ENCODE measurements at regions not wholly inside any gene's neighbourhood (a gene's known extent, or its start where the extent isn't known, plus 50 kb on each side); places are given as distances from the start of the nearest gene placed in this dataset.

DNA sequence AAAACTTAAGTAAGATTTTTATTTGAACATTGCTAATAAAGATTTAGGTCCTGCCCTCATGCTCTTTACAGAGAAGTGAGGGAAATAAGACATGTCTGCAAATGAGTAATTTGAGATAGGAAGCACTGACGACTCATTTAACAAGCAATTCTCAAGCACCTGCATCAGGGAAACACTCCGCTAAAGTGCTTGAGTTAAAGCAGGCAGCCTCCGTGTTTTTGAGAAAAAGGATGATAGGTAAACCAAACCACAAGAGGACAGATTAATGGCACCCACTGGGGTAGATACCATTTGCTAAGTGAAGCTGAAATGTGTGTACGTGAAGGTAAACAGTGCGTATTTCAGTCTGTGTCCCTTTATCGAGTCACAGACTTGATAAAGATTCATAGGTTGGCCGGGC lies 184.6 kb upstream of the CARD18 start:
- no peak for DNase-seq

DNA sequence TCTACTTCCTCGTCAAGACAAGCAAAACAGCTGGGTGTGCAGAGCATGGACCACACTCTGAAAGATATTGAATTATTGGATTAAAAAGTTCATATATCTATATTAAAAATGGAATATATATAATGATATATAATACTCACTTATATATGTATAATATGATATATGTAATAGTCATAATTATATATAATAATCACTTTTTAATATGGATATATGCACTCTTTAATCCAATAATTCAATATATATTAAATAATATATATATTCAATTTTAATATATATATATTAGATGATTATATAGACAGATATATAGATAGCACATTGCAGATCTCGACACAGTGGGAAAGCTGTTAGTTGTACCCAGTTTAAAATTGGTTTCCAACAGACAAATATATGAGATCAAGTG lies 182.1 kb upstream of the CARD18 start:
- no peak for DNase-seq

DNA sequence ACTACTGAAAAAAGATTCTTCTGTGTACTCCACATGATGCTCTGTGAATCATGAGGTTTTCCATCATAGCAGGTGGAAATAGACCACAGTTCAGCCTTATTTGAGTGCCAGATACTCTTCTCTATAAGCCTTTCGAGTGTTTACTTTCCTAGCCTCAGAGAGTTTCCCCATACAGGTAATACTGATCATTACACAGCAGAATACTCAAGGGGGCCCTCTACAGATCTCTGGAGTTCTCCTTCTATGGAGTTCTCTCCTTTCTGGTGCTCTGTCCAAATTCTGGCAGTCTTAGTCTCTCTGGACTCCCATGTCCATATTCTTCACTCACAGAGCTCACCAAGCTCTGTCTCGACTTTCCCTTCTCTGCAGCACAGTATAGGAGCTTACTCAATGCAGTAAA lies 175.7 kb upstream of the CARD18 start:
- DNase-seq, result no peak

DNA sequence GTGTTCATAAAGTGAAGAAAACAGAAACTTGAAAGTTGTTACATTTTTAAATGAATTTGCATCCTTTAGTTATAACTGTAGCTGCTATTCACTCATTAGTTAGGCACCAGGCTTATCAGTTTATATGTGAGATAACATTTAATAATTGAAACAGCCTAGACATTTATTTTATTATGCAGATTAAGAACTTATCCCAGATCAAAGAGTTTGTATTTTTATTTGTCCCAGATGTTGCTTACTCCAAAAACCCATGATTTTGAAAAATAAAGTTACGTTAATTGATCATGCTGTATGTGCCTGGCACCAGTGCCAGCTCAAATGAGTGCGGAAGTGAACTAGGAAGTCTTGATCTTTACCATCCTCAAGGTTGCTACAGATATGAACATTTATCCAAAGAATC lies 172.7 kb upstream of the CARD18 start:
- no peak for DNase-seq

DNA sequence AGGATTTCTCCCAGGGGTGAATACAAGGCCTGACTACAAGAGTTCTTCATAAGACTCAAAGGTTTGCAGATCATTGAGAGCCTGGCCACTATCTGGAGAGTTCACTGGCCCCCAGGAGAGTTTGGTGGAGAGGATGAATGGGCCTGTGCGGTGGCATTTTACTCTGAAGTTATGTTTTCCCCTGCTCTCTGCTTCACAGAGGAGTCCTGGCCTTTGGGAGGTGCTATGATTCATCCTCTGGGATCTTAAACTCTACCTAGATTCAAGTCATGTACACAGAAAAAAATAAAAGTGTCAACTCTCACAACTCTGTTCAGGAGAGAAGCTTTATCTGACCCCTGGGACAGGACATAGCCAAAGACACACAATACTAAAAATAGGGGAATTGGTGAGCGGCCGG lies 159.1 kb upstream of the CARD18 start:
- no peak for DNase-seq

DNA sequence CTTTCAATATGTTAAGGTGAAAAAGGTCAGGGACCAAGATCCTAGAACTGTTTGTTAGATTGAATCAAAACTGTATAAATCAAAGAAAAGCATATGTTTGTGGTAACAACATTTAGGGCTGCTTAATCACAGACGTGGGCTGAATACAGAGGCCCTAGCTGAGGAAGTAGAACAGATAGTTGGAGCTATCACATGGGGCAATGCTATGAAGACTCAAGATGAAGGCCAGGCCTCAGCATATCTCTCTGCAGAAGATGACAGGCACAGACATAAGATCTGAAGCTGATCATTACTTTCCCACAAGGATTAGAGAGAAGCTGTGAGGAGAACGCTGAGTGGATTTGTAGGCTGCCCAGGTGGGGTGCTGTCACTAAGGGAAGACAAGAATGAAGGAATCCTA lies 158.6 kb upstream of the CARD18 start:
- peak in 2 of 4 experiments; percentile 3 to 5 for DNase-seq

DNA sequence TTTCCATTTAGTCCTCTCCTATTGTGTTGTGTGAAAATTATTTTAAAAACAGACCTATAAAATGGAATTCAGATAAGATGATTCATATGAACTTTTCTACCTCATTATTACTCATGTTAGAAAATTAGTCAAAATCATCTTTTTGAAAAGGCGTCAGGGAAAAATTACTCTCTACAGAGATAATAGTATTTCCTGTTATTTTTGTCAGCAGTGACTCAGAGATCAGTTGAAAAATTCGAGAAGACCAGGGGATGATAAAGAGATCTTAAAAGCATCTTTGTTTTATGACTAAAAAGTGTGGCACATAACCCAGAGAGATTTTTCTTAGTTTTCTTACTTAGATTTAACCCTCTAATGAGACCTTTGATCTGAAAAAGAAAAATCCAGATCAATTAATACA lies 157.9 kb upstream of the CARD18 start:
- DNase-seq, result peak in 2 of 4 experiments; percentile 10 to 12

DNA sequence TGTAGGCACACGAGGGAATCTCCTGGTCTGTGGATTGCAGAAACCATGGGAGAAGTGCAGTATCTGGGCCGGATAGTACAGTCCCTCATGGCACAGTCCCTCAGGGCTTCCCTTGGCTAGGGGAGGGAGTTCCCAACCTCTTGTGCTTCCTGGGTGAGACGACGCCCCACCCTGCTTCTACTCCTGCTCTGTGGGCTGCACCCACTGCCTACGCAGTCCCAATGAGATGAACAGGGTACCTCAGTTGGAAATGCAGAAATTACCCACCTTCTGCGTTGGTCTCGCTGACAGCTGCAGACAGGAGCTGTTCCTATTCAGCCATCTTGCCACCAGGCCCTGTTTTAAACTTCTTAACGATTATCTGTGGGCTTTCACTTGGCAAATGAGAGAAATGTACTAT lies 157.2 kb upstream of the CARD18 start:
- no peak for DNase-seq

DNA sequence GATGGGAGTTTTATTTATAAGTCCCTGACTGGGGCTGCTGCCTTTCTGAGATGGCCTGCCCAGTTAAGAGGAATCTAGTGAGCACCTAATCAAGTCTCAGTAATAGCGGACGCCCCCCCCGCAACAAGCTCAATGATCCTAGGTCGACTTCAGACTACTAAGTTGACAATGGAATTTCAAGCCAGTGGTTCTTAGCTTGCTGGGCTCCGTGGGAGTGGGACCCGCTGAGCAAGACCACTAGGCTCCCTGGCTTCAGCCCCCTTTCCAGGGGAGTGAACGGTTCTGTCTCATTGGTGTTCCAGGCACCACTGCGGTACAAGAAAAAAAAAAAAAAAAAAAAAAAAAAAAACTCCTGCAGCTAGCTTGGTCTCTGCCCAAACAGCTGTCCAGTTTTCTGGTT lies 156.8 kb upstream of the CARD18 start:
- no peak for DNase-seq

DNA sequence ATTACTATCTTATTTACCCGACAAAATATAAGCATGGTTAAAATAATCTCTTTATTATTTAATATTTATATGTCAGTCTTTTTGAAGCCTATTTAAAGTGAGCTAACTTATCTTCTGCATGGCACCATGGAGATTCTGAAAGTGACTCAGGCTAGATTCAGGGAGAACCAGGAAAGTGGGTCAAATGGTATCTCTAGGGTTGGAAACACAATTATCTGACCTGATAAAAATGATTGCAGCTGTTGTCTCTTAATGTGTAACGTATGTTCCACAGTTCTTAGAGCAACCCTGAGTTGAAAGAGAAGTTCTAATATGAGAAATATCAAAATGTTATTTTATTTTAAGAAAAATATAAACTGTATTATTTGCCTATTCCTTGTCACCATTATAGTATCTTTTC lies 143.1 kb upstream of the CARD18 start:
- no peak for DNase-seq

DNA sequence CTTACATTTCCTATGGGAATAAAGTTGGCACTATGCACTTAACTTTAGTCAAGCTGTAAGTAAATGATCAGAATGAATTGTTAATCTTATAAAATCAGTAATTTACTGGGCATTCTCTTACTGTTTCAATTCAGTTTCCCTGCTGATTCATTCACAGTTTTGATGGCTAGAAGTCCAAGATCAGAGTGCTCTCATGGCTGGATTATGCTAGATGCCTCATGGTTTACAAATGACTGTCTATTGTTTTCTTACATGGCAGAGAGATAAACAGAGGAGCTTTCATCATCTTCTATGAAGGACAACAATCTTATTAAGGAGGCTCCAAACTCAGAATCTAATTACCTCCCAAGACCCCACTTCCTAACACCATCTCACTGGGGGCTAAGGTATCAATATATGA lies 135.1 kb upstream of the CARD18 start:
- no peak for DNase-seq

DNA sequence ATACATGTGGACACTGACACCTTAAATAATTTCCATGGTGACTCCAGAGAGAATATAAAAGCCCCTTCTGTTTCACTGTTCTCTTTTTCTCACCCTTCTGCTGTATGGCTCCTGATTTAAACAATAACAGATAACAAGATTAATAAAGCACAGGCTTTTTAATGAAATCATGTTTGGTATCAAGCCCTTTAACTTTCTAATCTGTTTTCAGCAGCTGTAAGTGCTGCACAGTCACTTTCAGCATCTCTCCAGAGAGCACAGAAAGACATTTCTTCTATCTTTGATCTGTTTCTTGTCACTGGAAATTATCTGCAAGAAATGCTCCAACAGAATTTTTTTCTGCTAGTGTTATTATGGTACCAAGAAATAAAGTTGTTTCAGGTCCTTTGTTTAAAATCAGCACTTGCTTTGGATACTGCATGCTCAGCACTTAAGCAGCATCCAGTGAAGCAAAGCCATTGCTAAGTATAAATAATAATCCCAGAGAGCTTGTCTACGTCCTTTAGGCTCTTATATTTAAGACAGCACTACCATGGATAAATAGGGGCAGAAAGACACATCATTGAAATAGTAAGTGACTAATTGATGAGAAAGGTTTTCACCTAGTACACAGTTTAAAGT lies 134.2 kb upstream of the CARD18 start:
- no peak for DNase-seq

DNA sequence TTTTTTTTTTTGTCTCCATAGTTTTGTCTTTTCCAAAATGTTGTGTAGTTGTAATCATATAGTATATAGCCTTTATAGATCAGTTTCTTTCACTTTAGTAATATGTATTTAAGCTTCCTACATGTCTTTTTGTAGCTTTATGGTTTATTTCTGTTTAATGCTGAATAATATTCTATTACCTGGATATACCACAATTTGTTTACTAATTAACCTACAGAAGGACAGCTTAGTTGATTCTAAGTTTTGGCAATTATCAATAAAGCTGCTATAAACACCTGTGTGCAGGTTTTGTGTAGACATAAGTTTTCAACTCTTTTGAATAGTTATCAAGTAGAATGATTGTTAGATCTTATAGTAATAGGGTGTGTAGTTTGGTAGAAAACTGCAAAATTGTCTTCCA lies 130.3 kb upstream of the CARD18 start:
- DNase-seq, result no peak

DNA sequence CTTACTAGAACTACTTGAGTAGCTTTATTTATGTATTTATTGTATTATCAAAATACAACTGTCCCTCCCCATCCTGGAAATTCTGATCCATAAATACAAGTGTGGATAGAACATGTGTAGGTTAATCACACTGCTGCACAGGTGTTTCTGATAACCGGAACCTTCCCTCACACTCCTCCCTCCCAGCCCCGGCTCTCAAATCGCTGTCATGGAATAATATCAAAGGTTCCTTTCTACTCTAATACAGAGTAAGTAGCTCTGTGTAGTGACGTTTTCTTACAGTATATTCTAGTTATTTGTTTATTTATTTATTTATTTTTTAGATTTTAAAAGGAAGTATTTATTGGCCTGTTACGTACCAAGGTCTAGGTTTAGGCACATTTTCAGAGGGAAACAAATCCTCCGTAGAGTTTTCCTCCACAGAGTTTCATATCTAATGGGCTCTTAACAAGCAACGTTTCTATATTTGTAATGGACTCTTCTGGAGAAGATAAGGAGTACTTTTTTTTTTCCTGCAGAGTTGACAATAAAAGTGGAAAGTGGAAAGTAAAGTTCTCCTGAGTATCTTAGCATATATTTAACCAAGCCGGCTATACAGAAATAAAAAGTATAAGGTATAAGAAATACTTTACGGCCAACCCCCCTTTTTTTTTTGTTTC lies 129.0 kb upstream of the CARD18 start:
- DNase-seq, result no peak

DNA sequence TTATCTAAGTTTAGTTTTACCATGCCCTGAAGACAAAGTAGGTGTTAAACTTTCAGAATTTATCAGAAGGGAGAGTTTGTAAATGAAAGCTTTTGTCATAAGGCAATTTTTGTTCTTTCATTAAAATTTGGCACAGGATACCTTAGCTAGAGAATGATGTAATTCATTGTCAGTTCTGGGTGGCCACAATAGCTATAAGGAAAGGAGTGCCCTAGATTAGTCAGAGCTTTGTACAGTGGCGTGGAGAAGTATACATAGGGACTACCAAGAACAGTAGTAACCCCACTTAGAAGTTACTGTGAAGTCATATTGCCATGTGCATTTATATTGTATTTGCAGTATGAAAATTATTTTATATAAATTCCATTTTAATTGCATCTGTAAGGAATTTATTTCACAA lies 126.3 kb upstream of the CARD18 start:
- DNase-seq, result no peak

DNA sequence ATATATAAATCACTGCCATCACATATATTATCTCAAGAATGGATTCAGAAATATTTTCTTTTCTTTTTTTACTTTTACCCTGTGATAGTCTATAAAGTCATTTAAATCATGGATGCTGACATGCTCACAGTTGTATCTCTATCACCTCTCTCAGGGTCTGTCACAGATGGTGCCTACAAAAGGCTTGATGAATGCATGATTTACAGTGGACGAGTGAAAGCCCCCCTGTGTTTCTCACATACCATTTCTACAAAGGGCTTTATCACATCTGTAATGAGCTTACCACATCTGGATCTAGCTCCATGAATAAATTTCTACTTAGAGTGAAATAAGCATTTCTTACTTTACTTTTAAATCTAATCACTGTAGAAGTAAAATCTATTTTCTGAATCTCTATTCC lies 121.4 kb upstream of the CARD18 start:
- DNase-seq, result no peak

DNA sequence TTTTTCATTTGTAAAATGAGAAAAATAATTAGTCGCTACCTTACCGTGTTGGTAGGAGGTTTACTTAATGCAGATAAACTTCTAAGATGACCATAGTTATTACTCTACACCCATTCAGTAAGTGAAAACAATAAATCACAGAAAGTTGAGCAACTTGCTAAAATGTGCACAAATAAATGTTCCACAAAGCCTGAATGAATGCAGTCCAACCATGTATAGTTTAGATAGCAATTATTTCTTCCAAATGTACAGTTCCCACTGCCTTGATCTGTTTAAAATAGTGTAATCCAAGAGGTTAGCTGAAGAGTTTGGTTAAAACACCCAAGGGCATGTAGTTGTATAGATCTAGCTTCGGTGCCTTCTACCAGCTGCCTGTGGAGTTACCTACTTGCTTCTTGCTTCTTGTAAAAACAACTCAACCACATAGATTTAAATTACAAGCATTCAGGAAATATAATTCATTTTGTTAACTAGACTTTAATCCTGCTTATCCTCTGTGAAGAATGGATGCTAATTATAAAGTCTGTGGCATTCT lies 106.3 kb upstream of the CARD18 start:
- DNase-seq, result no peak

DNA sequence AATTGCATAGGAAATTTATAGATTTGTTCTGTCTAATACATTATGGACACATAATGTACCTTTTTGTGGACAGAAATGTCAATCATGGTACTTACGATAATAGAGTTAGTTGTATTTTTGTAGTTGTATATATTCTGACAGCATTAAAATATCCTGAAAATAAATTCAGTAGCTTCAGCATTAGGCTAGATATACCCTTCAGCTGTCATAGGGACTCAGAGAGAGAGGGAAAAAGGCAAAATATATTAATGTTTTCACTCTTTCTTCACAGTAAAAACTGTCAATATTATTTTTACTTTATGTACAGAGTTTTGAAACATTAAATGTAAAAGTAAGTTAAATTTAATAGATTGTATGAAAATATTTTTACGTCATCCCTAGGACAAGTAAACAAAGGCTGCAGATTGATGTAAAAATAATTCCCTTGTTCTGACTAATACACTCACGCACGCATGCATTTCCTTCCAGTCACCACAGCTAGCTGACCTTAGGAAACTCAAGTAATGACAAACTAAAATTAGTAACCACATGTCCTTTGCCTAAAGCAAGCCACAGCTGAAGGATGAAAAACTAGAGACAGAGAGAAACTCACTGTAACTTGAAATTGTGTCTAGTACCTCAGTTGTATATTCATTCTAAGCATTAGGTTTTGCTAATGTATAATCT lies 104.7 kb upstream of the CARD18 start:
- peak; percentile 67 to 93 (median 81) for DNase-seq

DNA sequence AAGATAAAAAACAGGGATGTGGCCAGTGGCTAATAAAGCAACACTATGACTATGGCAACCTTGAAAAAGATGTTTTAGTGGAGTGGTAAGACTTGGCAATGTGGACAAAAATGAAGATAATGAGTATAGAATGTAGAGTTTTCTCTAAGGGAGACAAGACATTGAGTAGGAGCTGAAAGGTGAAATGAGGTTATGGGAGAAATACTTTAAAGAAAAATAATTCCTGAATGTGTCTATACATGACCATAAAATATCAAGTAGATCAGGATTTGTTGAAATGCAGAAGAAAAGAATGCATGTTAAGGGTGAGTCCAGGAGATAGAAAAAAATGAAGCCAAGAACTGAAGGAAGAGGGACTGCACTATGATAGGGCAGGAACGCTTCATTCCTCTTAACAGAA lies 101.6 kb upstream of the CARD18 start:
- no peak for DNase-seq

DNA sequence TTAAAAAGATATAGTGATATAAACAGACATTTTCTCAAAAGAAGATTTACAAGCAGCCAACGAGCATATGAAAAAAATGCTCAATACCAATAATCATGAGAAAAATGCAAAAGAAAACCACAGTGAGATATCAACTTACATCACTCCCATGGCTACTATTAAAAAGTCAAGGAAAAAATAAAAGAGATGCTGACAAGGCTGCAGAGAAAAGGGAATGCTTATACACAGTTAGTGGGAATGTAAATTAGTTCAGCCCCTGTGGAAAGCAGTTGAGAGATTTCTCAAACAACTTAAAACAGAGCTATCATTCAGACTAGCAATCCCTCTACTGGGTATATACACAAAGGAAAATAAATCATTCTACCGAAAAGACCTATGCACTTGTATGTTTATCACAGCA lies 97.1 kb upstream of the CARD18 start:
- no peak for DNase-seq

DNA sequence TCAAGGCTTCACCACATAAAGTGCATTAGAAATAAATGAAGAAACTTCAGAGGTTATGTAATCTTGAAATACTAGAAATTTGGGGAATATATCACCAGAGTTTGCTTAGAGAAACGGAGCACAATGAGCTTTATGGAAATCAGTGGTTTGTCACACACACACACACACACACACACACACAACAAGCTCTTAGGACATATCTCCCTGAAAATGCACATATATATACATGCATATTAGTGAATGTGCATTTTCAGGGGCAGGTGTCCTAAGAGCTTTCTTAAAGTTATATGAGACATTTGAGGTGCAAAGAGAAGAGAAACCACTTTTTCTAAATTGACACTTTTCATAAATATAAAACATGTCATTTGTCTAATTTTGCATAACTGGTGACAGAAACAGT lies 93.7 kb upstream of the CARD18 start:
- DNase-seq, result no peak

DNA sequence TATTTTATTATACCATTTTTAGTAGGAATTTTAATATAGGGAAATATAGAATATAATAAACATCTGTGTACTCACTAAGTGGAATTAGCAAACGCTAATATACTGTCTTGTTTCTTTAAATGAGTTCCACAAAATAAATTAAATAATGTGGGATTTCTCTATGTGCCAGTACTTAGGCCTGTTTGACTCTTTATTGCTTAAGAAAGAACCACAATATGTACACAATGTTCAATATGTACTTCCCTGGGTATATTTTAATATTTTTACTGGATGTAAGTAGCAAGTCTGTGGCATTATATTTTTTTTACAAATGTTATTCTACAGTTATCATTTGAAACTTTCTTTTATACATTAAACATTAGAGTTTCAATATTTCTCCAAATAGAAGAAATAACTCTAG lies 92.5 kb upstream of the CARD18 start:
- DNase-seq, result no peak

DNA sequence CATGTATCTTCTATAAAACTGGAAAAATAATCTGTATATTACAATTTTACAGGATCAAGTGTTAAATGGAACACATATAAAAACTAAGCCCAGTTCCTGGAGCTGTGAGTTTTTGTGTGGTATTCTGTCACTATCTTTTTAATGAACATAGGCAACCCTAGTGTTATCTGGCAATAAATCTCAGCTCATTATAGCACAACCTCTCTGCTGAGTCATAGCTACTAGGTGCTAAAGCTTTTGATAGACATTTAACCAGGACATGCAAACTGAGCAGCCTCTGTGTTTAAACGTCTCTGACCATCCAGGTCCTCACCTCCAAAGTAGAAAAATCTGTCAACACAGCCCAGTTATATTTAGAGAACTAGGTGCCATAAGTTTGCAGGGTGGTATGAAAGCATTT lies 91.0 kb upstream of the CARD18 start:
- no peak for DNase-seq

DNA sequence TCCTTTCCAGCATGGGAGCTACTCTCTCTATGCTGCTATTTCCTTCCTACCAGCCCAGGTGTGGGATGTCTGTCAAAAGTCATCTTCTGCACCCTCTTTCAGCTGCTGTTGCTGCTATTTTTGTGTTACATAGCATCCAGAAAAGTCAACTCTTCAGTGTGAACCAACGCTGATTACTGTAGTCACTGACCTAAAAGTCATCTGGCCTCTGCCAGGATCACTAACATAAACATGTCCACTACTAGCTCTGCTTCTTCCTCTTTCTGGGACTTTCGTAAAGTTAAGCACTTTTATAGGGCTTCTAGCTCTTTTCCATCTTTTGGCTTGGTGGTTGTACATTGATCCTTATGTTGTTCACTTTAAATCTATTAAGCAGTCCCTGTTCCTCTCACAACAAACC lies 90.2 kb upstream of the CARD18 start:
- peak; percentile 32 to 74 (median 56) for DNase-seq

Measured in suppressor macrophage (primary cell).